OCI-LY3 (cell line): ENCODE measurements at regions not wholly inside any gene's neighbourhood (a gene's known extent, or its start where the extent isn't known, plus 50 kb on each side); places are given as distances from the start of the nearest gene placed in this dataset.

Source experiments
- H2AFZ ChIP-seq: fragments of 200-600, 300-600 bp; shearing (Covaris generic); 2 replicates; pipeline ENCODE4 v1.6.0; 2014; ENCODE audit warnings: antibody characterized with exemption, low read depth, low read length
- H3K27ac ChIP-seq: fragments of 200-600, 300-600 bp; sonication (generic); 2 replicates; pipeline ENCODE4 v1.5.1; 2014; ENCODE audit warnings: mild to moderate bottlenecking, low read length, moderate library complexity, mixed read lengths
- H3K27me3 ChIP-seq: fragments of 200-600, 300-600 bp; sonication (generic); 2 replicates; pipeline ENCODE4 v1.6.1; 2014; ENCODE audit warnings: low read depth, low read length, mixed read lengths
- H3K36me3 ChIP-seq: fragments of 200-600, 300-600 bp; sonication (generic); replicated peaks from 2 replicates; pipeline ENCODE3; 2014; ENCODE audit warnings: low read depth, low read length, mixed read lengths
- H3K4me1 ChIP-seq: fragments of 300-600, 200-600 bp; sonication (generic); 2 replicates; pipeline ENCODE4 v1.6.1; 2014; ENCODE audit warnings: low read length, mixed read lengths
- H3K4me2 ChIP-seq: fragments of 200-600, 300-600 bp; sonication (generic); 2 replicates; pipeline ENCODE4 v1.6.1; 2014; ENCODE audit warnings: low read length, mixed read lengths
- H3K4me3 ChIP-seq: fragments of 300-600, 200-600 bp; sonication (generic); 2 replicates; pipeline ENCODE4 v1.5.1; 2014; ENCODE audit warnings: antibody characterized with exemption, mild to moderate bottlenecking, low read length, moderate library complexity
- H3K79me2 ChIP-seq: fragments of 300-600, 200-600 bp; shearing (Covaris generic); 2 replicates; pipeline ENCODE4 v1.6.1; 2014; ENCODE audit warnings: mild to moderate bottlenecking, low read length, mixed read lengths
- H3K9ac ChIP-seq: fragments of 300-600, 200-600 bp; shearing (Covaris generic); 2 replicates; pipeline ENCODE4 v1.6.0; 2014; ENCODE audit warnings: mild to moderate bottlenecking, low read length, moderate library complexity
- H3K9me3 ChIP-seq: fragments of 200-600, 300-600 bp; shearing (Covaris generic); 2 replicates; pipeline ENCODE4 v1.6.1; 2014; ENCODE audit warnings: low read length, mixed read lengths; ENCODE audit not compliant: insufficient read depth
- H4K20me1 ChIP-seq: fragments of 200-600, 300-600 bp; sonication (generic); 2 replicates; pipeline ENCODE4 v1.6.1; 2016; ENCODE audit warnings: low read length, mixed read lengths; ENCODE audit not compliant: insufficient read depth
- CTCF ChIP-seq: fragments of 200-600, 300-600 bp; sonication (generic); IDR thresholded peaks from 2 replicates; pipeline ENCODE4 v1.5.1; 2014; ENCODE audit warnings: antibody characterized with exemption, low read length, low read depth
- EZH2phosphoT487 ChIP-seq: fragments of 200-600 bp; shearing (Covaris generic); IDR thresholded peaks from 2 replicates; pipeline ENCODE4 v1.6.1; 2018; ENCODE audit warnings: antibody characterized with exemption, mixed run types, low read depth

DNA sequence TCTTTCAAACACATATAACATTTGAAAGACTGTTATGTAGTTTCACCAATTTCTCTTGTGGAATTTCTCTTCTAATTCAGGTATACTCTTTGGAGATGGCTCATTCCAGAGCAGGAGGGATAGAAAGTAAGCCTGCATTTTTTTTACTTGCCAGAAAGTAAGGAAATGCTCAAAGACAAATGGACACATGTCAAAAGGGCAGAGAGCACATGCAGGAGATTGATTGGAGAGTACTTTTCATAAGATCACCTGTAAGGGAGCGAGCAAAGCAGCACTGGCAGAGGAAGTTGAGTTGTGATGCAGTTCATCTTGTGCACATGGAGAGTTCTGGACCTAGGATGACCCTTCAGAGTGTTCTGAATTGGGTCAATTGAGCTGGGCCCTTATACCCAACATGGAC is 51.4 kb upstream of the FBXO33 start:
- Histone ChIP-seq H3K9ac (no peak overlapping the region), H3K79me2 (no peaks in the 10 kb centered on the region), H3K9me3 (no peaks in the 10 kb centered on the region), H3K4me2 (no peak overlapping the region), H2AFZ (no peak overlapping the region), H3K4me1 (no peaks in the 10 kb centered on the region), H3K36me3 (no peaks in the 10 kb centered on the region), H4K20me1 (no peaks in the 10 kb centered on the region), H3K27me3 (no peaks in the 10 kb centered on the region), H3K27ac (no peak overlapping the region), H3K4me3 (no peak overlapping the region)
- TF ChIP-seq EZH2phosphoT487 (no peak), CTCF (no peak)
